Trophoblast cell (in vitro differentiated cells and primary cell): ENCODE measurements at regions not wholly inside any gene's neighbourhood (a gene's known extent, or its start where the extent isn't known, plus 50 kb on each side); places are given as distances from the start of the nearest gene placed in this dataset.

ENCODE experiments used
- DNase-seq, 2 donors: peaks; one replicate each; pipeline ENCODE4 v3.0.0-alpha.2; 2016
- H2AFZ ChIP-seq: 2 replicates; pipeline ENCODE4 v1.6.1; 2013; ENCODE audit warnings: low read length, moderate library complexity, mild to moderate bottlenecking; ENCODE audit not compliant: insufficient read depth, poor library complexity
- H2AK5ac ChIP-seq: 2 replicates; pipeline ENCODE4 v1.6.1; 2013; ENCODE audit warnings: mild to moderate bottlenecking, low read length
- H2BK120ac ChIP-seq: 2 replicates; pipeline ENCODE4 v1.6.1; 2013; ENCODE audit warnings: low read length, mild to moderate bottlenecking, moderate library complexity; ENCODE audit not compliant: insufficient read depth, poor library complexity
- H2BK12ac ChIP-seq: 2 replicates; pipeline ENCODE4 v1.6.1; 2013; ENCODE audit warnings: mild to moderate bottlenecking, low read length, moderate library complexity
- H2BK5ac ChIP-seq: 2 replicates; pipeline ENCODE4 v1.6.1; 2013; ENCODE audit warnings: low read length, low read depth, moderate library complexity, mild to moderate bottlenecking; ENCODE audit not compliant: poor library complexity
- H3K14ac ChIP-seq: 2 replicates; pipeline ENCODE4 v1.6.1; 2013; ENCODE audit warnings: mild to moderate bottlenecking, low read length
- H3K18ac ChIP-seq: 2 replicates; pipeline ENCODE4 v1.6.1; 2013; ENCODE audit warnings: mild to moderate bottlenecking, low read length
- H3K23ac ChIP-seq: 2 replicates; pipeline ENCODE4 v1.6.1; 2013; ENCODE audit warnings: low read length
- H3K27ac ChIP-seq: 2 replicates; pipeline ENCODE4 v1.5.1; 2013; ENCODE audit warnings: low read depth, mild to moderate bottlenecking, inconsistent platforms, low read length, moderate library complexity
- H3K27me3 ChIP-seq: 2 replicates; pipeline ENCODE4 v1.6.1; 2013; ENCODE audit warnings: inconsistent platforms, mild to moderate bottlenecking, low read length, moderate library complexity; ENCODE audit not compliant: insufficient read depth
- H3K36me3 ChIP-seq, 2 experiments: 1 replicate in 1 of 2; 2 replicates in 1 of 2; pipeline ENCODE4 v1.6.1; 2013; ENCODE audit warnings: low read length in 2 of 2, mild to moderate bottlenecking in 2 of 2, moderate library complexity in 1 of 2; ENCODE audit not compliant: insufficient read depth in 2 of 2, control insufficient read depth in 1 of 2
- H3K4ac ChIP-seq: 2 replicates; pipeline ENCODE4 v1.6.1; 2013; ENCODE audit warnings: low read depth, mild to moderate bottlenecking, low read length, moderate library complexity
- H3K4me1 ChIP-seq, 2 experiments: 1 replicate in 1 of 2; 2 replicates in 1 of 2; pipeline ENCODE4 v1.6.1; 2013; ENCODE audit warnings: low read length in 2 of 2, mild to moderate bottlenecking in 2 of 2, moderate library complexity in 1 of 2; ENCODE audit not compliant: insufficient read depth in 2 of 2, control insufficient read depth in 1 of 2
- H3K4me2 ChIP-seq: 2 replicates; pipeline ENCODE4 v1.6.1; 2013; ENCODE audit warnings: inconsistent platforms, mild to moderate bottlenecking, low read length, moderate library complexity
- H3K4me3 ChIP-seq: 2 replicates; pipeline ENCODE4 v1.5.1; 2013; ENCODE audit warnings: mild to moderate bottlenecking, low read depth, low read length, inconsistent platforms
- H3K79me1 ChIP-seq: one replicate; pipeline ENCODE4 v1.6.1; 2013; ENCODE audit warnings: low read length
- H3K79me2 ChIP-seq: 2 replicates; pipeline ENCODE4 v1.6.1; 2013; ENCODE audit warnings: low read length, mild to moderate bottlenecking; ENCODE audit not compliant: control insufficient read depth, insufficient read depth, poor library complexity
- H3K9ac ChIP-seq: 2 replicates; pipeline ENCODE4 v1.6.1; 2013; ENCODE audit warnings: mild to moderate bottlenecking, low read length
- H3K9me3 ChIP-seq: 2 replicates; pipeline ENCODE4 v1.6.1; 2013; ENCODE audit warnings: low read depth, mild to moderate bottlenecking, control low read depth, inconsistent platforms, low read length; ENCODE audit not compliant: insufficient read depth
- H4K12ac ChIP-seq: 2 replicates; pipeline ENCODE4 v1.6.1; 2013; ENCODE audit warnings: low read depth, mild to moderate bottlenecking, low read length, moderate library complexity
- H4K8ac ChIP-seq: 2 replicates; pipeline ENCODE4 v1.6.1; 2013; ENCODE audit warnings: low read depth, mild to moderate bottlenecking, low read length, moderate library complexity
- H4K91ac ChIP-seq: one replicate; pipeline ENCODE4 v1.6.1; 2013; ENCODE audit warnings: low read depth, mild to moderate bottlenecking, low read length, moderate library complexity
- WGBS: extraction: QIAGEN DNeasy Blood & Tissue Kit; methylation state at CpG from one replicate; pipeline ENCODE4 v1.1.7; 2013; ENCODE audit warnings: missing lambda C conversion rate; ENCODE audit not compliant: insufficient read length, insufficient coverage; ENCODE audit errors: extremely low coverage; 5-methylcytosine and 5-hydroxymethylcytosine counted together

GRCh38 chr2:239811806-239812560 is 213.2 kb downstream of the NDUFA10 start:
- H3K4me1 ChIP-seq = no peaks in the 10 kb centered on the region
- no peak overlapping the region for H2BK12ac ChIP-seq
- no peaks in the 10 kb centered on the region for H3K27me3 ChIP-seq
- H4K12ac ChIP-seq = no peak overlapping the region
- no peaks in the 10 kb centered on the region for H3K9me3 ChIP-seq
- no peak overlapping the region for H2BK5ac ChIP-seq
- no peak overlapping the region for H2BK120ac ChIP-seq
- no peak overlapping the region for H2AK5ac ChIP-seq
- no peak overlapping the region for H3K4me2 ChIP-seq
- no peak overlapping the region for H4K8ac ChIP-seq
- H2AFZ ChIP-seq = no peak overlapping the region
- no peak overlapping the region for H3K14ac ChIP-seq
- no peaks in the 10 kb centered on the region for H3K79me2 ChIP-seq
- no peak overlapping the region for H3K4ac ChIP-seq
- no peak overlapping the region for H3K18ac ChIP-seq
- no CpG with 5 or more reads among the region's 20 CpGs for WGBS
- H3K4me3 ChIP-seq = no peak overlapping the region
- no peak overlapping the region for H3K27ac ChIP-seq
- no peaks in the 10 kb centered on the region for H3K79me1 ChIP-seq
- no peak for DNase-seq
- no peak overlapping the region for H3K23ac ChIP-seq
- H4K91ac ChIP-seq = no peak overlapping the region
- no peak overlapping the region for H3K9ac ChIP-seq
- no peaks in the 10 kb centered on the region for H3K36me3 ChIP-seq

- Histone ChIP-seq H4K91ac (no peak overlapping the region), H2BK12ac (no peak overlapping the region), H3K79me1 (no peaks in the 10 kb centered on the region), H3K9me3 (no peaks in the 10 kb centered on the region), H2AFZ (no peak overlapping the region), H3K14ac (no peak overlapping the region), H3K4ac (no peak overlapping the region), H3K36me3 (no peaks in the 10 kb centered on the region), H3K27me3 (no peaks in the 10 kb centered on the region), H3K4me3 (no peak overlapping the region), H4K8ac (no peak overlapping the region), H3K9ac (no peak overlapping the region), H3K27ac (no peak overlapping the region), H3K4me1 (no peaks in the 10 kb centered on the region), H4K12ac (no peak overlapping the region), H3K79me2 (no peaks in the 10 kb centered on the region), H3K18ac (no peak overlapping the region), H2BK120ac (no peak overlapping the region), H3K4me2 (no peak overlapping the region), H3K23ac (no peak overlapping the region), H2AK5ac (no peak overlapping the region), H2BK5ac (no peak overlapping the region)
- no peak for DNase-seq
- WGBS = no CpG with 5 or more reads among the region's 14 CpGs
Observed at GRCh38 chr2:239811111-239811781, 213.9 kb downstream of the NDUFA10 start.

- H4K91ac ChIP-seq = no peak overlapping the region
- no peak overlapping the region for H3K27ac ChIP-seq
- no peak overlapping the region for H3K4me2 ChIP-seq
- H3K9ac ChIP-seq = no peak overlapping the region
- H3K4me3 ChIP-seq = no peak overlapping the region
- H2BK120ac ChIP-seq = no peak overlapping the region
- DNase-seq = no peak
- no peak overlapping the region for H4K8ac ChIP-seq
- H3K9me3 ChIP-seq = peaks cover 2% of the 10 kb centered on the region
- no peak overlapping the region for H3K23ac ChIP-seq
- H2BK5ac ChIP-seq = no peak overlapping the region
- H3K36me3 ChIP-seq = no peaks in the 10 kb centered on the region
- H3K79me1 ChIP-seq = no peaks in the 10 kb centered on the region
- no peaks in the 10 kb centered on the region for H3K4me1 ChIP-seq
- H3K27me3 ChIP-seq = no peaks in the 10 kb centered on the region
- H4K12ac ChIP-seq = no peak overlapping the region
- H3K4ac ChIP-seq = no peak overlapping the region
- no peak overlapping the region for H2AFZ ChIP-seq
- H3K79me2 ChIP-seq = no peaks in the 10 kb centered on the region
- no peak overlapping the region for H2AK5ac ChIP-seq
- no peak overlapping the region for H3K14ac ChIP-seq
- no peak overlapping the region for H2BK12ac ChIP-seq
- H3K18ac ChIP-seq = no peak overlapping the region
- WGBS = no CpG with 5 or more reads among the region's 11 CpGs
Observed at GRCh38 chr2:239809391-239809790, 215.8 kb downstream of the NDUFA10 start.

- Histone ChIP-seq H3K4ac (no peak overlapping the region), H3K27me3 (no peaks in the 10 kb centered on the region), H3K18ac (no peak overlapping the region), H3K79me1 (no peaks in the 10 kb centered on the region), H3K27ac (no peak overlapping the region), H3K9me3 (peaks cover 3% of the 10 kb centered on the region), H3K23ac (no peak overlapping the region), H3K4me1 (no peaks in the 10 kb centered on the region), H3K4me3 (no peak overlapping the region), H4K12ac (no peak overlapping the region), H2AK5ac (no peak overlapping the region), H2AFZ (no peak overlapping the region), H4K8ac (no peak overlapping the region), H3K36me3 (no peaks in the 10 kb centered on the region), H2BK12ac (no peak overlapping the region), H2BK120ac (no peak overlapping the region), H2BK5ac (no peak overlapping the region), H3K9ac (no peak overlapping the region), H3K4me2 (no peak overlapping the region), H3K79me2 (no peaks in the 10 kb centered on the region), H4K91ac (no peak overlapping the region), H3K14ac (no peak overlapping the region)
- no peak for DNase-seq
- no CpG with 5 or more reads among the region's 10 CpGs for WGBS
Observed at GRCh38 chr2:239807568-239807967, 217.6 kb downstream of the NDUFA10 start.
